Skeletal muscle tissue (tissue), 3 donors: ENCODE measurements at regions not wholly inside any gene's neighbourhood (a gene's known extent, or its start where the extent isn't known, plus 50 kb on each side); places are given as distances from the start of the nearest gene placed in this dataset.
"Not testable (repeated sequence)": the region's sequence is repeated elsewhere in the genome, so short reads cannot be mapped to it uniquely, and the experiment has no call there.

Experiments
- H3K27ac ChIP-seq: one replicate; pipeline ENCODE4 v1.7.0; 2013; ENCODE audit warnings: mild to moderate bottlenecking, low read depth, low read length, inconsistent platforms
- H3K27me3 ChIP-seq, 3 donors: one replicate each; pipeline ENCODE4 v1.7.0; 2013; ENCODE audit warnings: low read length in 3 of 3; ENCODE audit not compliant: control insufficient read depth in 3 of 3, insufficient read depth in 3 of 3
- H3K36me3 ChIP-seq, 3 donors: one replicate each; pipeline ENCODE4 v1.7.0; 2013; ENCODE audit warnings: low read length in 3 of 3; ENCODE audit not compliant: control insufficient read depth in 3 of 3, insufficient read depth in 3 of 3
- H3K4me1 ChIP-seq, 3 donors: one replicate each; pipeline ENCODE4 v1.7.0; 2013; ENCODE audit warnings: low read length in 3 of 3, mild to moderate bottlenecking in 3 of 3; ENCODE audit not compliant: control insufficient read depth in 3 of 3, insufficient read depth in 3 of 3
- H3K4me3 ChIP-seq, 3 donors: one replicate each; pipeline ENCODE4 v1.7.0; 2013; ENCODE audit warnings: low read length in 3 of 3
- H3K9ac ChIP-seq, 3 donors: one replicate each; pipeline ENCODE4 v1.7.0; 2013; ENCODE audit warnings: low read length in 3 of 3, mild to moderate bottlenecking in 3 of 3, moderate library complexity in 2 of 3, low read depth in 1 of 3
- H3K9me3 ChIP-seq, 3 donors: one replicate each; pipeline ENCODE4 v1.7.0; 2013; ENCODE audit warnings: low read length in 3 of 3; ENCODE audit not compliant: control insufficient read depth in 3 of 3
- donor health status: Osteomylitis.

DNA sequence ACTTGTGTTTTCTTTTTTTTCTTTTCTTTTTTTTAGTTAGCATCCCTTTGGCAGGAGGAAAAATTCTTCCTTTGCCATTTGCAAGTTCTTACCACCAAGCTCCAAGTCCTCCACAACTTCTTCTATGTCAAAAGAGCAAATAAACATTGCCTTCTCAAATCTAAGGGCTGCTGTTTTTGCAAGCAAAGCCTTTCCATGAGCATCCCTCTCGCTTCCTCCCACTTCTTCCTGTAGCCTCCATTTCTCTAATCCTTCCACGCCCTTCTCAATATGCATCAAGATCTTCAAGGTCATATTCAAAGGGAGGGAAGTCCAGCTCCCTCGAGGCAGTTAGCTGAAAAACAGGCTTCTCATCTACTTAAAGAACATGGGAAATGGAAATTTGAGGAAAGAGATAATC, 147.1 kb downstream of the ADSS2 start:
- H3K27ac ChIP-seq: no peak overlapping the region
- H3K9me3 ChIP-seq: no peaks in the 10 kb centered on the region
- peaks cover 0 to 3% (median 0%) of the 10 kb centered on the region in 3 donors for H3K4me1 ChIP-seq
- H3K4me3 ChIP-seq: no peak overlapping the region
- no peaks in the 10 kb centered on the region for H3K36me3 ChIP-seq
- H3K9ac ChIP-seq: no peak overlapping the region
- H3K27me3 ChIP-seq: no peaks in the 10 kb centered on the region

DNA sequence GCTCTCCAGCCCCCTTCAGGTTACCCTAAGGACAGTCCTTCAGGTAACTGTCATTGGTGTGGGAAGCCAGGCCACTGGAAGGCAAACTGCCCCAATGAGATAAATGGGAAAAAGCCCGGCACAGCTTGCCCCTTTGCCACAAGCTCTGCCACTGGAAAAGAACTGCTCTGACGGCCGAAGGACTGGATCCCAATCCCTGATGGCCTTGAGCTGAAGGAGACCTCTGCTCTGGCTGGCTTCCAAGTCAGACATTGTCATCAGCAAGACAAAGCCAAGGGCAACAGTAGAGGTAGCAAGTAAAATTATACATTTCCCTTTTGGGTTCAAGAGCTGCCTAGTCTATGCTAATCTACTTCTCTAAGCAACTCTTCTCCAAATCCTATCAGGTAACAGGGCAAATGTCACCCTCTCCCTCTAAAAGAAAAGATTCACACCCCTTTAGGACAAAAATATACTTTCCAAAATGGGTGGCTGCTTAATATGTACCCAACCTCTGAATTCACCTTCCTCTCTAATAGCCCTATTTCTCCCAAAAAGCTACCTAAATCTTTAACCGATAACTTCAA, 145.8 kb downstream of the ADSS2 start:
- Histone ChIP-seq H3K9ac (no peak overlapping the region), H3K27ac (no peak overlapping the region), H3K9me3 (no peaks in the 10 kb centered on the region), H3K4me3 (no peak overlapping the region), H3K4me1 (peaks cover 0 to 3% (median 0%) of the 10 kb centered on the region in 3 donors), H3K27me3 (no peaks in the 10 kb centered on the region), H3K36me3 (no peaks in the 10 kb centered on the region)

DNA sequence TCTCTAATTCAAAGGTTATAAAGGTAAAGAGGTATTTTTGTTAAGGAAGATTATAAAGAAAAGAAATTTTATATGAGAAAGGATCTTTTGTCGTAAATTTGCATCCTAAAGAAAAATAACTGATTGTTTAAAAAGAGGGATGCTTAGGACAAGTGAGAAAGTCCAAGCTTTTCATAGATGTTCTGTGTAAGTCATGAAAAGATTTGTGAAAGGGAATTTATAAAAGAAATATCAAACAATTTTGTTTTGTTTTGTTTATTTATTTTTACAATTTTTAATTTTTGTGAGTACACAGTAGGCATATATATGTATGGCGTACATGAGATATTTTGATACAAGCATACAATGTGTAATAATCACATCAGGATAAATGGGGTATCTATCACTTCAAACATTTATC, 145.2 kb downstream of the ADSS2 start:
- H3K36me3 ChIP-seq: no peaks in the 10 kb centered on the region
- no peaks in the 10 kb centered on the region for H3K27me3 ChIP-seq
- peaks cover 0 to 3% (median 0%) of the 10 kb centered on the region in 3 donors for H3K4me1 ChIP-seq
- H3K4me3 ChIP-seq: no peak overlapping the region
- H3K27ac ChIP-seq: no peak overlapping the region
- no peaks in the 10 kb centered on the region for H3K9me3 ChIP-seq
- H3K9ac ChIP-seq: no peak overlapping the region

DNA sequence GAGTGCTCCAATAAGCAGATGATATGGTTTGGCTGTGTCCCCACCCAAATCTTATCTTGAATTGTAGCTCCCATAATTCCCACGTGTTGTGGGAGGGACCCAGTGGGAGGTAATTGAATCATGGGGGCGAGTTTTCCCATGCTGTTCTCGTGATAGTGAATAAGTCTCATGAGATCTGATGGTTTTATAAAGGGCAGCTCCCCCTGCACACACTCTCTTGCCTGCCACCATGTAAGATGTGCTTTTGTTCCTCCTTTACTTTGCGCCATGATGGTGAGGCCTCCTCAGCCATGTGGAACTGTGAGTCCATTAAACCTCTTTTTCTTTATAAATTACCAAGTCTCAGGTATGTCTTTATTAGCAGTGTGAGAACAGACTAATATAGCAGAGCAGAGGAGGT, 142.5 kb downstream of the ADSS2 start:
- H3K4me1 ChIP-seq, H3K27me3 ChIP-seq: not testable (repeated sequence)

DNA sequence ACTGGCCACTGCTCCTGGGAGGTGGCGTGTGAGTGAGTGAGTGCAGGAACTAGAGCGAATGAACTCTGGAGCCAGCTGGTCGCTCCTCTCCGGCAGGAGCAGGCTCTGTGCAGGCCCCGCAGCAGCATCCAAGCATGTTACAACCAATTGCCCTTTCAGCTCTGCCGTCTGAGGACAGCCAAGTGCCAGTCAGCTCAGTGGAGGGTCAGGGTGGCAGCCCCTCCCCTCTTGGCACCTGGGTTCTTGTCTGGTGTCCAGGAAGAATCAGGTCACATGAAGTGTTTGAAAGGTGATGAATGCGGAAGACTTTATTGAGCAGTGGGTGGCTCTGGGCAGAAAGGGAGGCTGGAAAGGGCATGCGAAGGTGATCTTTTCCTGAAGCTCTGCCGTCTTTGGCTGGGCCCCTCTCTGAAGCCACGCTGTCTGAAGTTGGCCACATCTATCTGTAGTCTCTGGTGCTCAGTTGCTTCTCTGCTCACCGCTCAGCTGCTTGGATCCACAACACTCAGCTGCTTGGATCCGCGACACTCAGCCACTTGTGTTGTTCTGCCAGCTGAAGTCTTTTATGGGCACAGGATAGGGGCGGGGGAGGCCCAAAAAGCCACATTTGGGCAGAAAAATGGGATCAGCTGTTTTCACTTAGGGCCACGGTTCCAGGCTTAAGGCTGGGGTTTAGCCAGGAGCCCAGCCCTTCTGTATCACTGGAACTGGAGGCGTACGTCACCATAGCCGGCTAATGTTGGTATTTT, 139.8 kb downstream of the ADSS2 start:
- no peak overlapping the region for H3K27ac ChIP-seq
- peak overlapping the region in 1 of 3 donors; percentile 14 for H3K4me3 ChIP-seq
- H3K36me3 ChIP-seq: no peaks in the 10 kb centered on the region
- peaks cover 0 to 5% (median 5%) of the 10 kb centered on the region in 3 donors for H3K4me1 ChIP-seq
- no peak overlapping the region for H3K9ac ChIP-seq
- no peaks in the 10 kb centered on the region for H3K27me3 ChIP-seq
- H3K9me3 ChIP-seq: no peaks in the 10 kb centered on the region

More for the DNA sequence above, 142.5 kb downstream of the ADSS2 start:
- H3K9ac ChIP-seq, H3K27ac ChIP-seq, H3K36me3 ChIP-seq, H3K4me3 ChIP-seq, H3K9me3 ChIP-seq: not testable (repeated sequence)

DNA sequence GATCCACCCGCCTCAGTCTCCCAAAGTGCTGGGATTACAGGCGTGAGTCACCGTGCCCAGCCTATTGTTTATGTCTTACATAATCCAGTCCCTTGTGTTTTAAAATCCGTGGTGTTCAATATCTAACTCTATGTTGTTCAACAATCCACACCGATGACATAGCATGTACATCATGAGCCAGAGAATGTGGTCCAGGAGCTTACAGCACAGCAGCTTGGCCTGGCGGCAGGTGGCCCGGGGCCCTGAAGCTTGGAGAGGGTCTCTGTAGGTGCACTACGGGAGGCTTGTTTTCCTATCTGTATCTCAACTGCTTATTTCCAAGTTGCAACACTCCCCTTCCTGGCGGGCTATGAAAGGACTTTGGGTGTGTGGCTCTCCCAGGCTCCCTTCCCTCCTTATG, 138.4 kb downstream of the ADSS2 start:
- no peak overlapping the region for H3K9ac ChIP-seq
- H3K36me3 ChIP-seq: no peaks in the 10 kb centered on the region
- H3K4me1 ChIP-seq: peaks cover 0 to 5% (median 5%) of the 10 kb centered on the region in 3 donors
- H3K9me3 ChIP-seq: no peaks in the 10 kb centered on the region
- no peak overlapping the region for H3K4me3 ChIP-seq
- H3K27ac ChIP-seq: no peak overlapping the region
- no peaks in the 10 kb centered on the region for H3K27me3 ChIP-seq

DNA sequence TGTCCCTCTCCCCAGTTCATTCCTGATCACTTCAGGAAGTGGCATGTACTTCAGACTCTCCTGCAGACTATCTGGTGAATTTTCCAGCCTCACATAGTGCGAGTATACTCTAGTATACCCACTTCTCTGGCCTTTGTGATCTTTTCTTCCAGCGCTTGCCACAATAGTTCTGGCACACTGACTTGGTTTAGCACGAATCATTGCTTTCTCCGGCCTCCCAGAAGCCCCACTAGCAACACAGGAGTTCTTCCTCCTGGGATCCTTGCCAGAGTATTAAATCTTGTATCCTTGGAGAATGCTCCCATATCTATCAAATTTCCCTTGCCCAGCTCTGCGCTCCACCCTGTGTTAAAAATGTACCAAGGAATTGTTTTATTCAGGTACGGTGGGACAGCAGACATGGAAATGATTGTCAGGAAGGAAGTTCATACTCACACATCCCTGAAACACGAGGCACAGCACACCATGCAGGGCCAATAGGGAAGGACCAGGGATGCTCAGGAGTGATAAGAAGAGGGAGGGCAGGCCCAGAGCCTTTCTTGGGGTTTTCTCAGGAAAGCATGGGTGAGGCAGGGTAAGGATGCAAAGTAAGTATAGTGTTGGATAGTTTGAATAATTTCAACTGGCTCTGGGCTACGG, 136.7 kb downstream of the ADSS2 start:
- Histone ChIP-seq H3K9ac (no peak overlapping the region), H3K27ac (no peak overlapping the region), H3K27me3 (no peaks in the 10 kb centered on the region), H3K4me3 (no peak overlapping the region), H3K9me3 (no peaks in the 10 kb centered on the region), H3K36me3 (no peaks in the 10 kb centered on the region), H3K4me1 (peaks cover 0 to 5% (median 5%) of the 10 kb centered on the region in 3 donors)

DNA sequence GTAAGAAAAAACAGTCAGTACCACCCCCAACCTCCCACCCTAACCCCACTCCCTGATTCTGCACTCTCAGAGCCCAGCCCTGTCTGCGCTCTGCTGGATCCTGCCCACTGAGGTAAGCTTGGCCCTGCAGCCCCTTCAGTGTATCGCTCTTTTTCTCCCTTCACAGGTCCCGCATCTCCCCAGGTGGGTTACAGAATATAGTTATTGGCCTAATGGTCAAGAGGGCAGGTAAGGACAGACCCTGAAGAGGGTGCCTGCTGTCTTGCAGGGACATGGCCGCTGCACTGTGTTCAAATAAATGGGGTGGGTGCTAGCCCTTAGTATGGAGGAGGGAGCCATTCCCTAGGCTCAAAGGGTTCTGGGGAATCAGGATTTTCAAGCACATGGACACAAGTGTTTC, 135.7 kb downstream of the ADSS2 start:
- Histone ChIP-seq H3K9ac (no peak overlapping the region), H3K36me3 (no peaks in the 10 kb centered on the region), H3K9me3 (no peaks in the 10 kb centered on the region), H3K27me3 (no peaks in the 10 kb centered on the region), H3K4me3 (no peak overlapping the region), H3K4me1 (peaks cover 0 to 5% (median 5%) of the 10 kb centered on the region in 3 donors), H3K27ac (no peak overlapping the region)

DNA sequence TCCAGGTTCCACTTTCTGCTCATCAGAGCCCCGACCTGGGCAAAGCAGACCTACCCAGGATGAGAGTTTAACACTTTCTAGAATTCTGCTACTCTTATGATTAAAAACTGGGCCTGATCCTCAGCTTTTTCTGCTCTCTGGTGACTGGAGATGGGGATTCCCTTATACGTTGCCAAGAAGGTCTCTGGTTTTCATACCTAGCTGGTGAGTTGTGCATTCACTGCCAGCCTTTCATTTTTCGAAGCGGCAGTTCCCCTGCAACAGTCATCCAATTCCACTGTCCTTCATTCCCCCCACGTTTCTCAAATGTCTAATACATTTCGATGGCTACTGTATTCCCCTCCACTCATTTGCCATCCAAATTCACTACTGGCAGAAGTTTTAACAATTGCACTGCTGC, 135.3 kb downstream of the ADSS2 start:
- Histone ChIP-seq H3K4me1 (peaks cover 0 to 5% (median 5%) of the 10 kb centered on the region in 3 donors), H3K27ac (no peak overlapping the region), H3K9me3 (no peaks in the 10 kb centered on the region), H3K36me3 (no peaks in the 10 kb centered on the region), H3K9ac (no peak overlapping the region), H3K4me3 (no peak overlapping the region), H3K27me3 (no peaks in the 10 kb centered on the region)

DNA sequence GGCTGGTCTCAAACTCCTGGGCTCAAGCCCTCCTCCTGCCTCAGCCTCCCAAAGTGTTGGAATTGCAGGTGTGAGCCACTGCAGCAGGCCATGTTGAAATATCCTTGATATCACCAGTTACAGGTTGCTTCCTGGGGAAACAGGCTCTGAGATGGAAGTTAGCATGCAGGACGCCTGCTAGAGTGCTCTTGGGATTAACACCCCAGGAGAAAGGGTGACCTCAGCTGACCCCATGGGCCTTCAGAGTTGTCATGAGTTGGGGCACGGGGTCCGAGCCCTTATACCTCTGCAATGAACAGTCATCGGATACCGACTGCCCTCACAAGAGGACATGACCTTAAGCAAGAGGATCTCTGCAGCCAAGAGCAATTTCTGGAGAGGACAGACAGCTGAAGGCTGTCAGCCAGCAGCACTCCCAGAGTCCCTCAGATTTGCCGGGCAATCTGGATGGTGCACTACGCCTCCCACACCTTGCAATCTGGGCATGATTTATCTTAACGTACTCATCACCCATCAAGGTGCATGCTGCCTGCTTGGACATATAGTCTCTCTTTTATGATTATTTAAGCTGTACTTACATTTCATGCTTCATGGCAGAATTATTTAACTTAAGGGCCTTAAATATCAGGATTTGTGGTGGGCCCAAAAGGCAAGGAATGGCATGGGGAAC, 134.6 kb downstream of the ADSS2 start:
- H3K9ac ChIP-seq: no peak overlapping the region
- no peak overlapping the region for H3K4me3 ChIP-seq
- H3K9me3 ChIP-seq: no peaks in the 10 kb centered on the region
- H3K27ac ChIP-seq: no peak overlapping the region
- H3K27me3 ChIP-seq: no peaks in the 10 kb centered on the region
- no peaks in the 10 kb centered on the region for H3K36me3 ChIP-seq
- peaks cover 0 to under 1% (median under 1%) of the 10 kb centered on the region in 3 donors for H3K4me1 ChIP-seq
